ENCODE measurements at regions not wholly inside any gene's neighbourhood (a gene's known extent, or its start where the extent isn't known, plus 50 kb on each side); places are given as distances from the start of the nearest gene placed in this dataset.

GRCh38 chr2:19504400-19505198, 146.2 kb upstream of the OSR1 start:
- FAIRE-seq (no peak), DNase-seq (ENCODE audit: insufficient read length, low spot score) (no peak)
- TF ChIP-seq CTCF (IDR thresholded peaks at IDR 0.05; ENCODE audit: insufficient read depth, missing control alignments) = no peak

- DNase-seq (ENCODE audit: insufficient read length, low spot score) = no peak
- no peak for FAIRE-seq
- TF ChIP-seq CTCF (IDR thresholded peaks at IDR 0.05; ENCODE audit: insufficient read depth, missing control alignments) = no peak
Measured at GRCh38 chr2:19503915-19504314, 145.5 kb upstream of the OSR1 start.

GRCh38 chr2:19503406-19503805, 145.0 kb upstream of the OSR1 start:
- TF ChIP-seq CTCF (IDR thresholded peaks at IDR 0.05; ENCODE audit: insufficient read depth, missing control alignments) = no peak
- DNase-seq (ENCODE audit: insufficient read length, low spot score) (no peak), FAIRE-seq (no peak)

GRCh38 chr2:19500126-19500525, 141.7 kb upstream of the OSR1 start:
- FAIRE-seq = no peak
- TF ChIP-seq CTCF (IDR thresholded peaks at IDR 0.05; ENCODE audit: insufficient read depth, missing control alignments) = no peak
- no peak for DNase-seq (ENCODE audit: insufficient read length, low spot score)

- no peak for FAIRE-seq
- no peak for TF ChIP-seq CTCF (IDR thresholded peaks at IDR 0.05; ENCODE audit: insufficient read depth, missing control alignments)
- DNase-seq (ENCODE audit: insufficient read length, low spot score) = no peak
Measured at GRCh38 chr2:19496646-19497045, 138.2 kb upstream of the OSR1 start.

GRCh38 chr2:19494241-19494640, 135.8 kb upstream of the OSR1 start:
- TF ChIP-seq CTCF (IDR thresholded peaks at IDR 0.05; ENCODE audit: insufficient read depth, missing control alignments) = no peak
- DNase-seq (ENCODE audit: insufficient read length, low spot score) (no peak), FAIRE-seq (no peak)

GRCh38 chr2:19491796-19492195, 133.4 kb upstream of the OSR1 start:
- DNase-seq (ENCODE audit: insufficient read length, low spot score) (no peak), FAIRE-seq (no peak)
- no peak for TF ChIP-seq CTCF (IDR thresholded peaks at IDR 0.05; ENCODE audit: insufficient read depth, missing control alignments)
